GM18519 (cell line): ENCODE measurements at regions not wholly inside any gene's neighbourhood (a gene's known extent, or its start where the extent isn't known, plus 50 kb on each side); places are given as distances from the start of the nearest gene placed in this dataset.
"Not testable (repeated sequence)": the region's sequence is repeated elsewhere in the genome, so short reads cannot be mapped to it uniquely, and the experiment has no call there.

Experiments used
- ATAC-seq: cut with Tn5 transposase; IDR thresholded peaks from one replicate; pipeline ENCODE4 v1.9.1; 2021; ENCODE audit warnings: mild to moderate bottlenecking, moderate library complexity; ENCODE audit not compliant: unreplicated experiment, low FRiP score

- ATAC-seq, result no peak
Observed at GRCh38 chr14:96682401-96682800, 114.8 kb upstream of the VRK1 start.

- no peak for ATAC-seq
Observed at GRCh38 chr14:96683562-96684289, 113.5 kb upstream of the VRK1 start.

- no peak for ATAC-seq
Observed at GRCh38 chr14:96686126-96686525, 111.1 kb upstream of the VRK1 start.

GRCh38 chr14:96688629-96689028 lies 108.6 kb upstream of the VRK1 start:
- no peak for ATAC-seq

DNA sequence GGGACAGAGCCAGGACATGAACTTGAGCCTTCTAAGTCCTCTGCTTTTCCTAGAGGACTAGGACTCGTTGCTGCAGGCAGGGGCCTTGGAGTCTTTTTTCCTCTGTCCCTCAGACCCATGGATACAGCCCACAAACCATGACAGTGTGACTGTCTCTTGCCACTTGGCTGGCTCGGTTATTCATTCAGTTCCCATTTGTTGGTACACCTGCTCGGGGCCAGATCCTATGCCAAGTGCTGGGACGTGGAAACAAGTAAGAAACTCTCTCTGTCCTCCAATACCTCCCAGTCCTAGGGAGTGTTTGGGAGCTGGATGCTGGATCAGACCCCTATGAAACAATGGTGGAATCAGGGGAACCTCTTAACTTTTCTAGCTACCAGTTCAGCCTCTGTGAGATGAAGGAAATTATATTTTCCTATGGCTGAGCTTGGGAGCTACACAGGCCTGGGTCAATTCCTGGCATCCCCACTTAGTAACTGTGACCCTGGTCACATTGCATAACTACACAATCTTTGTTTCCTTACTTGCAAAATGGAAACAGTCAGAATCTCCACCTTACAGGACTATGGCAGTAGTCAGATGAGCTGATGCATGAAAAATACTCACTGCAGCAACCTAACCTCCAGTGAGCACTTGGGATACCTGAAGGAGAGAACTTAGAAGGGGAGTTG lies 106.3 kb upstream of the VRK1 start:
- no peak for ATAC-seq

GRCh38 chr14:96693252-96693820 lies 103.8 kb upstream of the VRK1 start:
- no peak for ATAC-seq

DNA sequence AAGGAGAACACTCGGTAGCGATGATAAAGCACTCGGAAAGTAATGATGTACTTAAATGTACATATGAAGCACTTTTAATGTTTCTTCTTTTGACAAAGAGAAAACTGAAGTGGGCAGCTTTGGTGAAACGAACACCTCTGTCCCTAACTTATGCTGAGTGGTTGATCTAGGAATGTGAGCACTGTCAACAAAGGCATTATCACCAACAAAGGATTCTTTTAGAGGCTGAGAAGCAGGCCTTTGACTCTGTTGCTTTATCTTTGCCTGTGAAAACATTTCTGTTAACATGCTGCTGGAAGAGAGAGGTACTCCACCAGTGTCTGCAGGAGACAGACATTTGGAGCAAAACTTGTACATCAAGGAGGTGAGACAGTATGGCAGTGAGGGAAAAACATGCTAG lies 103.2 kb upstream of the VRK1 start:
- ATAC-seq, result no peak

DNA sequence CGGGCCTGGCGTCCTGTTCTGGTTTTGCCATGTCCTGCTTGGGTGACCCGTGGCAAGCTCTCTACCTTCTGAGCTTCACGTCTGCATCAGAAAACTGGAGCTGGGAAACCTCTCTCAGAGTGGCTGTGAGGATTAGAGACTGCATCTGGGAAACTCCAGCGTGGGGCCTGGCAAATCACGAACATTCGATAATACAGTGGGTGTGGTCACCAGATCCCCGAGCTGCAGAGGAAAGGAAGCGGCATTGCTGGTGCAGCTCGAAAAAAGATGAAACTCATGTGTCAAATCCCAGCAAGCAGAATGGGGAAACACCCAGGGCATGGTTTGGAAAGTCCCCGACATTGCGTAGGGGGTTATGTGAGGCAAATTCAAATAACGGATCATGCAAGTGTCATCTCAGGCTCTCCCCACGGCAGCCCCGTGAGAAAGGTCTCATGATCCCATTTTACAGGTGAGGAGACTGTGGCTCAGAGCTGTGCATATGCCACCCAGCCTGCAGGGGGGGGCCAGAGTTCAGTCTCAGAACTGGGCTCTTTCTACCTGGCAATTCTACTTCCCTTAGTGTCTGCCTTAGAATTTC lies 98.1 kb upstream of the VRK1 start:
- ATAC-seq, result peak; percentile 63

DNA sequence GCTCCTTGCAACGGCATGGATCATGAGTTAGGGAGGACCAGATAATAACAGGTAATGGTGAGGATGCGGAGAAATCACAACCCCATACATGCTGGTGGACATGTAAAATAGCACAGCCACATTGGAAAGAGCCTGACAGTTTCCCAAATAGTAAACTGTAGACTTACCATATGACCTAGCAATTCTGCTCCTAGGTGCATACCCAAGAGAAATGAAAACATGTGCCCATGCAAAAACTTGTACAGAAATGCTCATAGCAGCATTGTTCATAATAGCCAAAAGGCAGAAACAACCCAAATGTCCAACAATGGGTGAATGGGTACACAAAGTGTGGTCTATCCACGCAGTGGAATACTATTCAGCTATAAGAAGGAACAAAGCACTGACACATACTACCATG lies 97.5 kb upstream of the VRK1 start:
- ATAC-seq, result no peak

DNA sequence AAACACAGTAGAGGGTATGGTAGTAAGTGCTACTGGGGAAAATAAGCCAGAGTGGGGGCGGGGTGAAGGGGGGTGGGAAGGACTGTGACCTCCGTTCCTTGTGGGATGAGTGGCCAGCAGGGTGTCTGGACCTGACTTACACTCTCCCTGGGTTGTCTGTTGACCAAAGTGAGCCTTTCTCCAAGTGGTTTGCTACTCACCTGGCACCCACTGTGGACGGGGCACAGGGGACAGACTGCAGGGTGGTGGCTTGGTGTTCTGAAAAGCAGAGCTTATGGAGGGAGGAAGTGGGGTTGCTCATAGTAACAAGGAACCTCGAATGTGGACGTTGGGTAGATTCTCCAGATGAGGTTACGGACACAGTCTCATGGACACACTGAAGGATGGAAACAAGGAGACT lies 94.4 kb upstream of the VRK1 start:
- ATAC-seq, result no peak

GRCh38 chr14:96705422-96706092 lies 91.6 kb upstream of the VRK1 start:
- no peak for ATAC-seq

DNA sequence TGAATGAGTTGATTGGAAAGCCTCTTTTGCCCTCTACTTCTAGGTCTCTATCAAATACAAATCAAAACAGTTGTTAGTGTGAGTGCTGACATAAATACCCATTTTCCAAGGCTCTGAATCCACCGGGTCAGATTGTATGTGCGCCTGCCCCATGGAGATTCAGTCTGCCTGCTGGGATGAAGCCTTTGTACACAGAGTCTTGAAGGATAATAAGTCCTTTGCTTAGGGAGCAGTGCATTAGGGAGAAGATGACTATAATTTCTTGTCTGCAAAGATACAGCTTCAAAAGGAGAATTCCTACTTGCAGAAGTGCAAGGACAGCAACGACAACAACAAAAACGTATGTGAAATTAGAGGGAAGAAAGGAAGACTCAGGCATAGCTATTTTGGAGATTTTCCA lies 90.3 kb upstream of the VRK1 start:
- ATAC-seq, result no peak

GRCh38 chr14:96710060-96710666 lies 87.0 kb upstream of the VRK1 start:
- peak; percentile 51 for ATAC-seq

DNA sequence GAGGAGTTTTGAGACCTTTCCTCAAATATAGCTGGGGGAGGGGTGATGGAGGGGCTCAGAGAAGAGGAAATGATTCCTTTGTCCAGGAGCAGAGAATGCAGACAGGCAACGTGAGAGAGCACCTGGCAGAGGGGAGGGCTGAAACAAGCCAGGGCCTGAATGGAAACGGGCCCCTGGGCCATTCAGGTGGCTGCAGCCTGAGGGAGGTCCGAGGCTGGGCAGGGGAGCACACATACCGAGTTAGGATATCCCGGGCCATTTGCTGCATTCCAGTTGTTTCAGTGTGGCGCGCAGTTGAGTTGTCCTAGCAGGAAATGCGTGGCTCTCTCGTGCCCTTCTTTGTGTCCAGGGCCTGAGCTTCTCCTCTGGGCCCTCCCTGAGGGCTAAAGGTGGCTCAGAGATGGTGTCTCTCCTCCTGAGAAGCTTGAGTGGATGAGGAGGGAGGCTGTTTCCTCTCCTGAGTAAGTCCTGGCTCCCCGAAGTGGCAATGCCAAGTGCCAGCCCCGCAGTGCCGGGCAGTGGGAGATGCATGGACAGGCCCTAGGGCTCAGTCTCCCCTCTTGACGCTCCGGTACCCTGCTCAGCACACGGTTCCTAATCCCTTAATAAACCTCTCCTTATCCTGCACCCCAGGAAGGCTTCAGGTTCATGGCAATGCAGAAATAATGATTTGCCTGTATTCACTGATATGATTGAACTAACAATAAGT lies 85.5 kb upstream of the VRK1 start:
- no peak for ATAC-seq

- ATAC-seq, result no peak
Observed at GRCh38 chr14:96713426-96713825, 83.8 kb upstream of the VRK1 start.

GRCh38 chr14:96714537-96714936 lies 82.6 kb upstream of the VRK1 start:
- not testable (repeated sequence) for ATAC-seq

GRCh38 chr14:96717116-96717515 lies 80.1 kb upstream of the VRK1 start:
- ATAC-seq, result no peak

- ATAC-seq, result no peak
Observed at GRCh38 chr14:96718407-96718806, 78.8 kb upstream of the VRK1 start.

- not testable (repeated sequence) for ATAC-seq
Observed at GRCh38 chr14:96720702-96721101, 76.5 kb upstream of the VRK1 start.

DNA sequence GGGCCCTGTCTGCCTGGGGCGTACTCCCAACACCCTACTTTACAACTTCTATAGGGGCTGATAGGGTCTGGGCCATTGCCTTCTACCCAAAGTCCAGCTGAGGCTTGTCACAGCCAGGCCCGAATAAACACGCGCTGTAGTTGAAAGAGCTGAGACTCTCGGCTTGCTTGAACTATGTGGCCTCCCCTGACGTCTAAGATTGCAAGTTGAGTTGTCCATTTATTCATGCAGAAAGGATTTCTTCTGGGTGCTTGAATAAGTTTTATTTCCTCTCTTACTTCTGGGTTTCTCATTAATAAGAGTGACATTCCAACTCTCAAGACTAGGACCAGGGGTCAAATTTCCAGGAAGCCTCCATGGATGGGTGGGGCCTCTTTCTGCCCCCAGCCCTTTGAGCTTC lies 74.4 kb upstream of the VRK1 start:
- no peak for ATAC-seq
